ENCODE measurements at regions not wholly inside any gene's neighbourhood (a gene's known extent, or its start where the extent isn't known, plus 50 kb on each side); places are given as distances from the start of the nearest gene placed in this dataset.
"Not testable (repeated sequence)": the region's sequence is repeated elsewhere in the genome, so short reads cannot be mapped to it uniquely, and the experiment has no call there.

GRCh38 chr7:112937651-112938415, 147.6 kb upstream of the TMEM168 start:
- no peak overlapping the region for H3K4me3 ChIP-seq (ENCODE audit: low read depth, low read length)

- no peak overlapping the region for H3K4me3 ChIP-seq (ENCODE audit: low read depth, low read length)
Observed at GRCh38 chr7:112933598-112933997, 143.4 kb upstream of the TMEM168 start.

- no peak overlapping the region for H3K4me3 ChIP-seq (ENCODE audit: low read depth, low read length)
Observed at GRCh38 chr7:112930787-112931186, 140.6 kb upstream of the TMEM168 start.

- H3K4me3 ChIP-seq (ENCODE audit: low read depth, low read length) = no peak overlapping the region
Observed at GRCh38 chr7:112929421-112929820, 139.2 kb upstream of the TMEM168 start.

GRCh38 chr7:112926018-112926417, 135.8 kb upstream of the TMEM168 start:
- H3K4me3 ChIP-seq (ENCODE audit: low read depth, low read length) = no peak overlapping the region

DNA sequence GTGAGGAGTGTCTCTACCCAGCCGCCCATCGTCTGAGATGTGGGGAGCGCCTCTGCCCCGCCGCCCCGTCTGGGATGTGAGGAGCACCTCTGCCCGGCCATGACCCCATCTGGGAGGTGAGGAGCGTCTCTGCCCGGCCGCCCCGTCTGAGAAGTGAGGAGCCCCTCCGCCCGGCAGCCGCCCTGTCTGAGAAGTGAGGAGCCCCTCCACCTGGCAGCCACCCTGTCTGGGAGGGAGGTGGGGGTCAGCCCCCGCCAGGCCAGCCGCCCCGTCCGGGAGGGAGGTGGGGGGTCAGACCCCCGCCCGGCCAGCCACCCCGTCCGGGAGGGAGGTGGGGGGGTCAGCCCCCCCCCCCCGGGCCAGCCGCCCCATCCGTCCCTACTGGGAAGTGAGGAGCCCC, 132.4 kb upstream of the TMEM168 start:
- H3K4me3 ChIP-seq (ENCODE audit: low read depth, low read length) = not testable (repeated sequence)

- H3K4me3 ChIP-seq (ENCODE audit: low read depth, low read length) = not testable (repeated sequence)
Observed at GRCh38 chr7:112916431-112916830, 126.2 kb upstream of the TMEM168 start.

GRCh38 chr7:112908086-112908485, 117.9 kb upstream of the TMEM168 start:
- H3K4me3 ChIP-seq (ENCODE audit: low read depth, low read length) = no peak overlapping the region

DNA sequence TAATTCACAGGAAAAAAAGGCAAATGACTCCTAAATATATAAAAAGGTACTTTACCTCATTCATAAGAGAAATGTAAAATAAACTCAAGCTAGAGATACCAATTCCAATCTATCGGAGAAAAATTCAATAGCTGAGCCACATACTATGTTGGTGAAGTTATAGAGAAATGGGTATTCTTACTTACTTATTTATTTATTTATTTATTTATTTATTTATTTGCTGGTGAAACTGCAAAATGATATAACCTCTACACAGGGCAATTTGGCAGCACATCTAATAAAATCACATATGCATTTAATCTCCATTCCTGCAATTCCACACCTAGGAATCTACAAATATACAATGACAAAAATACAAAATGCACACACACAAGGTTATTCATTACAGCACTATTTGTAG, 117.5 kb upstream of the TMEM168 start:
- no peak overlapping the region for H3K4me3 ChIP-seq (ENCODE audit: low read depth, low read length)

DNA sequence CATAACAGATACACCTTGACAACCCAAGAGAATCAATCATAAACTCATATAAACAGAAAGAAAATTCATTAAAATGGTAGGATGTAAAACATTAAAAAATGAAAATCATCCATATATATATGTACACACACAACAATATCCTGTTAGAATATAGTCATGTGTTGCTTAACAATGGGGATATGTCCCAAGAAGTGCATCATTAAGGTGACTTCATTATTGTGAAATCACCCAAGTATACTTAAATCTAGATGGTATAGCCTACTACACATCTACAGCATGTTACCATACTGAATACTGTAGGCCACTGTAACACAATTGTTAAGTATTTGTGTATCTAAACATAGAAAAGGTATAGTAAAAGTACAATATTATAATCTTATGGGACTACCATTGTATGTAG, 115.8 kb upstream of the TMEM168 start:
- H3K4me3 ChIP-seq (ENCODE audit: low read depth, low read length) = no peak overlapping the region

DNA sequence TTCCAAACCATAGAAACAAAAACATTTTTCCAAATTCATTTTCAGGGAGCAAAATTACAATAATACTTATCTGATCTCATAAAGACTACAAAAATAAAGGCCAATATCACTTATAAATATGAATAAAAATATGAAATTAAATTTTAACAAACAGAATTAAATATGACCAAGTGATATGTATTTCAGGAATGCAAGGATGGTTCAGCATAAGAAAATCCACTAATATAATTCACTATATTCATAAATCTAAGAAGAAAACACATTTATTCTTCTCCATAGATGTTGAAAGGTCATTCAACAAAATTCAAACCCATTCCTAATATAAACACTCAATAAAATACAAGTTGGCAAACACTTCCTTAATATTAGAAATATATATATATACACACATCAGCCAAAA, 115.2 kb upstream of the TMEM168 start:
- H3K4me3 ChIP-seq (ENCODE audit: low read depth, low read length) = no peak overlapping the region

GRCh38 chr7:112898432-112899290, 108.5 kb upstream of the TMEM168 start:
- no peak overlapping the region for H3K4me3 ChIP-seq (ENCODE audit: low read depth, low read length)

DNA sequence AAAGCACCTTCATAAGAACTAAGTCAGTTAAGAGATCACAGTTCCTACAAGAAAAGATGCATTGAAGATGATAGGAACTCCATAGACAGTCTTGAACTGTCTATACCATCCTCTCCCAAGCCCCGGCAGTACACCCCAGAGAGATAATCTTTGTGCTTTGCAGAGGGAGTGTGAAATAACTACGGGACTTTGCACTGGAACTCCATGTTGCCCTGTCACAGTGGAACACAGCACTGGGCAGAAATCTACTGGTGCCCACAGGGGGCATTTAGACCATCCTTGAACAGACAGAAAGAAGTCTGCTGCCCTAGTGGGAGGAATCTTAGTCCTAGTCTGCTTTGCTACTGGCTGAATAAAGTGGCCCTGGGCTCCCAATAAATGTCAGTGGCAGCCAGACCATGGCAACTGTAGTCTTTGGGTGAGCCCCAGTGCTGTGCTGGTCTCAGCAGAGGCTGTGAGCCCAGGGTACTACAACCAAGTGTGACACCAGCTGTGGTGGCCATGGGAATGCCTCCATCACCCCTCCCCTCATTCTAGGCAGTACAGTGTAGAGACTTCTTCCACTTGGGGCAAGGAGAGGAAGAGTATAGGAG, 107.7 kb upstream of the TMEM168 start:
- no peak overlapping the region for H3K4me3 ChIP-seq (ENCODE audit: low read depth, low read length)

- no peak overlapping the region for H3K4me3 ChIP-seq (ENCODE audit: low read depth, low read length)
Observed at GRCh38 chr7:112896026-112896601, 105.9 kb upstream of the TMEM168 start.

GRCh38 chr7:112892263-112892662, 102.1 kb upstream of the TMEM168 start:
- no peak overlapping the region for H3K4me3 ChIP-seq (ENCODE audit: low read depth, low read length)

DNA sequence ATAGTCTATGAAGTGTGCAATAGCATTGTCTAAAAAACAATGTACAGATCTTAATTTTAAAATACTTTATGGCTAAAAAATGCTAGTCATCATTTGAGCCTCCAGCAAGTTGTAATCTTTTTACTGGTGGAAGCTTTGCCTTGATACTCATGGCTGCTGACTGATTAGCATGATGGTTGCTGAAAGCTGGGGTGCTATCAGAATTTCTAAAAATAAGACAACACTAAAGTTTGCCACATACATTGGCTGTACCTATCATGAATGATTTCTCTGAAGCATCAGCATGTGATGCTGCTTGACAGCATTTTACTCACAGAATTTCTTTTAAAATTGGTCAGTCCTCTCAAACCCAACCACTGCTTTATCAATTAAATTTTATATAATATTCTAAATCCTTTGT, 101.5 kb upstream of the TMEM168 start:
- H3K4me3 ChIP-seq (ENCODE audit: low read depth, low read length) = no peak overlapping the region

- H3K4me3 ChIP-seq (ENCODE audit: low read depth, low read length) = no peak overlapping the region
Observed at GRCh38 chr7:112889834-112890438, 99.7 kb upstream of the TMEM168 start.

GRCh38 chr7:112889268-112889667, 99.1 kb upstream of the TMEM168 start:
- no peak overlapping the region for H3K4me3 ChIP-seq (ENCODE audit: low read depth, low read length)

DNA sequence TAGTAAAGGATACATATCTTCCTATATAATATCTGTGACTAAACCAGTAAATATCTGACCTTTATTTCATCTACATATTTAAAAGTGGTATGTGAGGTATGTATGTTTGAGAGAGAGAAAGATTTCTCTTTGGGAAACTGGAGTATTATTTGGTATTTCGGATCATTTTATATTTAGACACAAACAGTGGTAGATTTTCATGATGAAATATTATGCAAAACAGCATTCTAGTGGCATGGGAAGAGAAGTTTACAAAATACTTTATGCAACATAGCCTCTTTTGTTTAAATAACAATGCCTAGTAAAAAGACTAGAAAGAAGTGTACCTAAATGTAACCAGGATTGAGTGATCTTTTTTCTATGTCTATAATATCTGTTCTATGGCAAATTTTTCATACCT, 98.6 kb upstream of the TMEM168 start:
- no peak overlapping the region for H3K4me3 ChIP-seq (ENCODE audit: low read depth, low read length)

DNA sequence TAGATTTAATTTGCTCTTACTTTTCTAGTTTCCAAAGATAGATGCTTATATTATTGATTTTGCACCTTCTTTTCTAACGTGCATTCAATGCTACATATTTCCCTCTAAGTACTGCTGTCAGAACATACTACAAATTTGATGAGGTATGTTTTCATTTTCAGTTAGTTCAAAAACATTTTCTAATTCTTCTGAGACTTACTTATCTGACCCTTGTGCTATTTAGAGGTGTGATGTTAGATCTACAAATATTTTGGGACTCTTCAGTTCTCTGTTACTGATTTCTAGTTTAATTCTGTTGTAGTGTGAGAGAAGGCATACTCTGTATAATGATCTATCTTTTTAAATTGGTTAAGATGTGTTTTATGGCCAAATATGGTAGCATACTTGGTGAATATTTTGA, 97.8 kb upstream of the TMEM168 start:
- no peak overlapping the region for H3K4me3 ChIP-seq (ENCODE audit: low read depth, low read length)

DNA sequence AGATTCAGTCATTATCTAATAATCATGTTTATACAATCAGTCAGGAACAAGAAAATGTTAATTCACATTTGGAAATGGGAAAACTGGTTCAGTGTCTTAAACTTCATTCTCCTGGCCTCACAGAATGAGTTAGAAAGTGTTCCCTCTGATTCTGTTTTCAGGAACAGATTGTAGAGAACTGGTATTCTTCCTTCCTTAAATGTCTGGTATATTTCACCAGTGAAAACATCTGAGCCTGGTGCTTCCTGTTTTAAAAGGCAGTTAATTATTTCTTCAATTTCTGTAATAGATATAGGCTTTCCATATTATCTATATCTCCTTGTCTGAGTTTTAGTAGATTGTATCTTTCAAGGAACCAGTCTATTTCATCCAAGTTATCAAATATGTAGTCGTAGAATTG, 97.1 kb upstream of the TMEM168 start:
- no peak overlapping the region for H3K4me3 ChIP-seq (ENCODE audit: low read depth, low read length)
